ENCODE measurements at regions not wholly inside any gene's neighbourhood (a gene's known extent, or its start where the extent isn't known, plus 50 kb on each side); places are given as distances from the start of the nearest gene placed in this dataset.

- Histone ChIP-seq H3K27ac (ENCODE audit: low read depth, low read length) (no peak overlapping the region), H3K4me1 (ENCODE audit: control insufficient read depth in 5 of 5, insufficient read depth in 5 of 5, low read length in 5 of 5) (peaks cover 2 to 24% (median 18%) of the 10 kb centered on the region in 5 donors), H3K9ac (ENCODE audit: low read length in 5 of 5) (no peak overlapping the region), H3K4me3 (ENCODE audit: low read depth in 1 of 5, low read length in 5 of 5) (no peak overlapping the region), H3K27me3 (ENCODE audit: control insufficient read depth in 5 of 5, insufficient read depth in 4 of 5, low read length in 5 of 5) (no peaks in the 10 kb centered on the region), H3K36me3 (ENCODE audit: control insufficient read depth in 5 of 5, insufficient read depth in 5 of 5, low read length in 5 of 5) (peaks cover 0 to 3% (median 0%) of the 10 kb centered on the region in 5 donors), H3K9me3 (ENCODE audit: control insufficient read depth in 5 of 5, low read length in 5 of 5) (no peaks in the 10 kb centered on the region)
These were observed 177.9 kb upstream of the PGRMC2 start for GRCh38 chr4:128465523-128465922.

- Histone ChIP-seq H3K9me3 (ENCODE audit: control insufficient read depth in 5 of 5, low read length in 5 of 5) (no peaks in the 10 kb centered on the region), H3K4me1 (ENCODE audit: control insufficient read depth in 5 of 5, insufficient read depth in 5 of 5, low read length in 5 of 5) (peaks cover 0 to 11% (median 5%) of the 10 kb centered on the region in 5 donors), H3K4me3 (ENCODE audit: low read depth in 1 of 5, low read length in 5 of 5) (no peak overlapping the region), H3K9ac (ENCODE audit: low read length in 5 of 5) (no peak overlapping the region), H3K27ac (ENCODE audit: low read depth, low read length) (no peak overlapping the region), H3K36me3 (ENCODE audit: control insufficient read depth in 5 of 5, insufficient read depth in 5 of 5, low read length in 5 of 5) (no peaks in the 10 kb centered on the region), H3K27me3 (ENCODE audit: control insufficient read depth in 5 of 5, insufficient read depth in 4 of 5, low read length in 5 of 5) (no peaks in the 10 kb centered on the region)
These were observed 175.4 kb upstream of the PGRMC2 start for GRCh38 chr4:128463006-128463405.

GRCh38 chr4:128462103-128462783, 174.6 kb upstream of the PGRMC2 start:
- Histone ChIP-seq H3K27me3 (ENCODE audit: control insufficient read depth in 5 of 5, insufficient read depth in 4 of 5, low read length in 5 of 5) (no peaks in the 10 kb centered on the region), H3K27ac (ENCODE audit: low read depth, low read length) (no peak overlapping the region), H3K4me1 (ENCODE audit: control insufficient read depth in 5 of 5, insufficient read depth in 5 of 5, low read length in 5 of 5) (peaks cover 0 to 5% (median 0%) of the 10 kb centered on the region in 5 donors), H3K4me3 (ENCODE audit: low read depth in 1 of 5, low read length in 5 of 5) (no peak overlapping the region), H3K9me3 (ENCODE audit: control insufficient read depth in 5 of 5, low read length in 5 of 5) (no peaks in the 10 kb centered on the region), H3K36me3 (ENCODE audit: control insufficient read depth in 5 of 5, insufficient read depth in 5 of 5, low read length in 5 of 5) (no peaks in the 10 kb centered on the region), H3K9ac (ENCODE audit: low read length in 5 of 5) (no peak overlapping the region)

- H3K9me3 ChIP-seq (ENCODE audit: control insufficient read depth in 5 of 5, low read length in 5 of 5) = no peaks in the 10 kb centered on the region
- H3K4me1 ChIP-seq (ENCODE audit: control insufficient read depth in 5 of 5, insufficient read depth in 5 of 5, low read length in 5 of 5) = peaks cover 0 to 5% (median 0%) of the 10 kb centered on the region in 5 donors
- no peak overlapping the region for H3K9ac ChIP-seq (ENCODE audit: low read length in 5 of 5)
- no peaks in the 10 kb centered on the region for H3K36me3 ChIP-seq (ENCODE audit: control insufficient read depth in 5 of 5, insufficient read depth in 5 of 5, low read length in 5 of 5)
- no peak overlapping the region for H3K27ac ChIP-seq (ENCODE audit: low read depth, low read length)
- no peak overlapping the region for H3K4me3 ChIP-seq (ENCODE audit: low read depth in 1 of 5, low read length in 5 of 5)
- no peaks in the 10 kb centered on the region for H3K27me3 ChIP-seq (ENCODE audit: control insufficient read depth in 5 of 5, insufficient read depth in 4 of 5, low read length in 5 of 5)
These were observed 173.9 kb upstream of the PGRMC2 start for GRCh38 chr4:128461291-128462102.

- H3K4me1 ChIP-seq (ENCODE audit: control insufficient read depth in 5 of 5, insufficient read depth in 5 of 5, low read length in 5 of 5) = peaks cover 0 to 17% (median 7%) of the 10 kb centered on the region in 5 donors
- H3K9ac ChIP-seq (ENCODE audit: low read length in 5 of 5) = no peak overlapping the region
- H3K27ac ChIP-seq (ENCODE audit: low read depth, low read length) = no peak overlapping the region
- H3K4me3 ChIP-seq (ENCODE audit: low read depth in 1 of 5, low read length in 5 of 5) = no peak overlapping the region
- H3K9me3 ChIP-seq (ENCODE audit: control insufficient read depth in 5 of 5, low read length in 5 of 5) = no peaks in the 10 kb centered on the region
- H3K27me3 ChIP-seq (ENCODE audit: control insufficient read depth in 5 of 5, insufficient read depth in 4 of 5, low read length in 5 of 5) = no peaks in the 10 kb centered on the region
- H3K36me3 ChIP-seq (ENCODE audit: control insufficient read depth in 5 of 5, insufficient read depth in 5 of 5, low read length in 5 of 5) = no peaks in the 10 kb centered on the region
These were observed 171.9 kb upstream of the PGRMC2 start for GRCh38 chr4:128459547-128459946.

GRCh38 chr4:128458816-128459215, 171.2 kb upstream of the PGRMC2 start:
- Histone ChIP-seq H3K4me3 (ENCODE audit: low read depth in 1 of 5, low read length in 5 of 5) (no peak overlapping the region), H3K27me3 (ENCODE audit: control insufficient read depth in 5 of 5, insufficient read depth in 4 of 5, low read length in 5 of 5) (no peaks in the 10 kb centered on the region), H3K36me3 (ENCODE audit: control insufficient read depth in 5 of 5, insufficient read depth in 5 of 5, low read length in 5 of 5) (no peaks in the 10 kb centered on the region), H3K9ac (ENCODE audit: low read length in 5 of 5) (no peak overlapping the region), H3K27ac (ENCODE audit: low read depth, low read length) (no peak overlapping the region), H3K4me1 (ENCODE audit: control insufficient read depth in 5 of 5, insufficient read depth in 5 of 5, low read length in 5 of 5) (peaks cover 0 to 23% (median 10%) of the 10 kb centered on the region in 5 donors), H3K9me3 (ENCODE audit: control insufficient read depth in 5 of 5, low read length in 5 of 5) (no peaks in the 10 kb centered on the region)

GRCh38 chr4:128457726-128458125, 170.1 kb upstream of the PGRMC2 start:
- Histone ChIP-seq H3K27me3 (ENCODE audit: control insufficient read depth in 5 of 5, insufficient read depth in 4 of 5, low read length in 5 of 5) (no peaks in the 10 kb centered on the region), H3K4me3 (ENCODE audit: low read depth in 1 of 5, low read length in 5 of 5) (no peak overlapping the region), H3K9me3 (ENCODE audit: control insufficient read depth in 5 of 5, low read length in 5 of 5) (no peaks in the 10 kb centered on the region)

GRCh38 chr4:128456171-128456570, 168.6 kb upstream of the PGRMC2 start:
- H3K27ac ChIP-seq (ENCODE audit: low read depth, low read length) = no peak overlapping the region
- peaks cover 0 to 23% (median 10%) of the 10 kb centered on the region in 5 donors for H3K4me1 ChIP-seq (ENCODE audit: control insufficient read depth in 5 of 5, insufficient read depth in 5 of 5, low read length in 5 of 5)
- H3K9ac ChIP-seq (ENCODE audit: low read length in 5 of 5) = no peak overlapping the region
- H3K4me3 ChIP-seq (ENCODE audit: low read depth in 1 of 5, low read length in 5 of 5) = no peak overlapping the region
- H3K36me3 ChIP-seq (ENCODE audit: control insufficient read depth in 5 of 5, insufficient read depth in 5 of 5, low read length in 5 of 5) = no peaks in the 10 kb centered on the region
- no peaks in the 10 kb centered on the region for H3K9me3 ChIP-seq (ENCODE audit: control insufficient read depth in 5 of 5, low read length in 5 of 5)
- H3K27me3 ChIP-seq (ENCODE audit: control insufficient read depth in 5 of 5, insufficient read depth in 4 of 5, low read length in 5 of 5) = no peaks in the 10 kb centered on the region

More at GRCh38 chr4:128457726-128458125, 170.1 kb upstream of the PGRMC2 start:
- no peak overlapping the region for H3K27ac ChIP-seq (ENCODE audit: low read depth, low read length)
- peaks cover 0 to 23% (median 10%) of the 10 kb centered on the region in 5 donors for H3K4me1 ChIP-seq (ENCODE audit: control insufficient read depth in 5 of 5, insufficient read depth in 5 of 5, low read length in 5 of 5)
- no peaks in the 10 kb centered on the region for H3K36me3 ChIP-seq (ENCODE audit: control insufficient read depth in 5 of 5, insufficient read depth in 5 of 5, low read length in 5 of 5)
- no peak overlapping the region for H3K9ac ChIP-seq (ENCODE audit: low read length in 5 of 5)

- H3K4me1 ChIP-seq (ENCODE audit: control insufficient read depth in 5 of 5, insufficient read depth in 5 of 5, low read length in 5 of 5) = peaks cover 0 to 18% (median 10%) of the 10 kb centered on the region in 5 donors
- H3K4me3 ChIP-seq (ENCODE audit: low read depth in 1 of 5, low read length in 5 of 5) = no peak overlapping the region
- no peaks in the 10 kb centered on the region for H3K27me3 ChIP-seq (ENCODE audit: control insufficient read depth in 5 of 5, insufficient read depth in 4 of 5, low read length in 5 of 5)
- H3K9me3 ChIP-seq (ENCODE audit: control insufficient read depth in 5 of 5, low read length in 5 of 5) = no peaks in the 10 kb centered on the region
- H3K9ac ChIP-seq (ENCODE audit: low read length in 5 of 5) = no peak overlapping the region
- no peaks in the 10 kb centered on the region for H3K36me3 ChIP-seq (ENCODE audit: control insufficient read depth in 5 of 5, insufficient read depth in 5 of 5, low read length in 5 of 5)
- no peak overlapping the region for H3K27ac ChIP-seq (ENCODE audit: low read depth, low read length)
These were observed 167.9 kb upstream of the PGRMC2 start for GRCh38 chr4:128455480-128455879.

GRCh38 chr4:128454881-128455280, 167.3 kb upstream of the PGRMC2 start:
- Histone ChIP-seq H3K4me3 (ENCODE audit: low read depth in 1 of 5, low read length in 5 of 5) (no peak overlapping the region), H3K27ac (ENCODE audit: low read depth, low read length) (no peak overlapping the region), H3K36me3 (ENCODE audit: control insufficient read depth in 5 of 5, insufficient read depth in 5 of 5, low read length in 5 of 5) (no peaks in the 10 kb centered on the region), H3K4me1 (ENCODE audit: control insufficient read depth in 5 of 5, insufficient read depth in 5 of 5, low read length in 5 of 5) (peaks cover 0 to 18% (median 15%) of the 10 kb centered on the region in 5 donors), H3K27me3 (ENCODE audit: control insufficient read depth in 5 of 5, insufficient read depth in 4 of 5, low read length in 5 of 5) (no peaks in the 10 kb centered on the region), H3K9me3 (ENCODE audit: control insufficient read depth in 5 of 5, low read length in 5 of 5) (no peaks in the 10 kb centered on the region), H3K9ac (ENCODE audit: low read length in 5 of 5) (no peak overlapping the region)
